DOHH2 (cell line): ENCODE measurements at regions not wholly inside any gene's neighbourhood (a gene's known extent, or its start where the extent isn't known, plus 50 kb on each side); places are given as distances from the start of the nearest gene placed in this dataset.
"Not testable (repeated sequence)": the region's sequence is repeated elsewhere in the genome, so short reads cannot be mapped to it uniquely, and the experiment has no call there.

ENCODE experiments used
- H3F3A ChIP-seq: fragments of 200-600 bp; sonication (generic), shearing (Covaris generic); 2 replicates; pipeline ENCODE4 v1.6.0; 2016; ENCODE audit warnings: antibody characterized with exemption, mild to moderate bottlenecking; ENCODE audit not compliant: control insufficient read depth, insufficient read depth
- H3K27ac ChIP-seq: fragments of 200-600 bp; sonication (generic); 2 replicates; pipeline ENCODE4 v1.5.1; 2014; ENCODE audit warnings: low read depth, mild to moderate bottlenecking, low read length, moderate library complexity
- H3K27me3 ChIP-seq: fragments of 200-600 bp; sonication (generic); 2 replicates; pipeline ENCODE4 v1.6.1; 2014; ENCODE audit warnings: mild to moderate bottlenecking, low read length, mixed read lengths; ENCODE audit not compliant: control insufficient read depth
- H3K36me3 ChIP-seq: fragments of 200-600 bp; sonication (generic); 2 replicates; pipeline ENCODE4 v1.6.1; 2014; ENCODE audit warnings: mild to moderate bottlenecking, low read length, moderate library complexity, mixed read lengths; ENCODE audit not compliant: control insufficient read depth
- H3K4me1 ChIP-seq: fragments of 200-600 bp; sonication (generic); 2 replicates; pipeline ENCODE4 v1.6.1; 2014; ENCODE audit warnings: mild to moderate bottlenecking, low read length, mixed read lengths; ENCODE audit not compliant: control insufficient read depth
- H3K4me2 ChIP-seq: fragments of 200-600 bp; sonication (generic); 2 replicates; pipeline ENCODE4 v1.6.0; 2014; ENCODE audit warnings: mild to moderate bottlenecking, low read length, moderate library complexity
- H3K4me3 ChIP-seq: fragments of 200-600 bp; sonication (generic); 2 replicates; pipeline ENCODE4 v1.5.1; 2014; ENCODE audit warnings: mild to moderate bottlenecking, low read length, mixed read lengths
- H3K79me2 ChIP-seq: fragments of 200-600 bp; sonication (generic); 2 replicates; pipeline ENCODE4 v1.6.1; 2014; ENCODE audit warnings: mild to moderate bottlenecking, low read length, mixed read lengths; ENCODE audit not compliant: control insufficient read depth
- H3K9me2 ChIP-seq: fragments of 200-600 bp; sonication (generic); replicated peaks from 2 replicates; pipeline ENCODE4 v1.6.1; 2014; ENCODE audit warnings: mild to moderate bottlenecking, low read length, mixed read lengths; ENCODE audit not compliant: control insufficient read depth
- H3K9me3 ChIP-seq: fragments of 200-600 bp; sonication (generic); 2 replicates; pipeline ENCODE4 v1.6.1; 2014; ENCODE audit warnings: antibody characterized with exemption, low read length, mixed read lengths; ENCODE audit not compliant: control insufficient read depth, insufficient read depth
- H4K20me1 ChIP-seq: fragments of 200-600 bp; sonication (generic); 2 replicates; pipeline ENCODE4 v1.6.0; 2014; ENCODE audit warnings: low read depth, mild to moderate bottlenecking, antibody characterized with exemption, low read length, moderate library complexity; ENCODE audit not compliant: control insufficient read depth, insufficient read depth
- EZH2phosphoT487 ChIP-seq: fragments of 200-600 bp; sonication (generic); IDR thresholded peaks from 2 replicates; pipeline ENCODE4 v1.6.1; 2017; ENCODE audit warnings: borderline replicate concordance, mild to moderate bottlenecking, antibody characterized with exemption, low read length, moderate library complexity, mixed read lengths
- TF ChIP-seq, protein P1 (sequence below): fragments of 200-600 bp; sonication (generic); IDR thresholded peaks from one replicate; pipeline ENCODE4 v1.5.1; 2014; ENCODE audit warnings: antibody characterized with exemption, mild to moderate bottlenecking, low read depth, low read length; ENCODE audit not compliant: poor library complexity, severe bottlenecking

DNA sequence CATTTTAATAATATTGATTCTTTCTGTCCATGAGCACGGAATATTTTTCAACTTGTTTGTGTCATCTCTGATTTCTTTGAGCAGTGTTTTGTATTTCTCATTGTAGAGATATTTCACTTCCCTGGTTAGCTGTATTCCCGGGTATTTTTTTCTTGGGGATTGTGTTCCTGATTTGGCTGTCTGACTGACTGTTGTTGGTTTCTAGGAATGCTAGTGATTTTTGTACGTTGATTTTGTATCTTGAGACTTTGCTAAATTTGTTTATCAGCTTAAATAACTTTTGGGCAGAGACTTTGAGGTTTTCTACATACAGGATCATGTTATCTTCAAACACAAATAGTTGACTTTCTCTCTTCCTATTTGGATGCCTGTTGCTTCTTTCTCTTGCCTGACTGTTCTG, 418.8 kb upstream of the ALCAM start:
- H3K4me3 ChIP-seq = no peak overlapping the region
- H4K20me1 ChIP-seq = no peaks in the 10 kb centered on the region
- H3K4me1 ChIP-seq = no peaks in the 10 kb centered on the region
- H3K27ac ChIP-seq = no peak overlapping the region
- no peaks in the 10 kb centered on the region for H3K9me3 ChIP-seq
- no peaks in the 10 kb centered on the region for H3K79me2 ChIP-seq
- no peaks in the 10 kb centered on the region for H3K27me3 ChIP-seq
- H3F3A ChIP-seq = no peaks in the 10 kb centered on the region
- no peak overlapping the region for H3K4me2 ChIP-seq
- TF ChIP-seq, protein P1, sequence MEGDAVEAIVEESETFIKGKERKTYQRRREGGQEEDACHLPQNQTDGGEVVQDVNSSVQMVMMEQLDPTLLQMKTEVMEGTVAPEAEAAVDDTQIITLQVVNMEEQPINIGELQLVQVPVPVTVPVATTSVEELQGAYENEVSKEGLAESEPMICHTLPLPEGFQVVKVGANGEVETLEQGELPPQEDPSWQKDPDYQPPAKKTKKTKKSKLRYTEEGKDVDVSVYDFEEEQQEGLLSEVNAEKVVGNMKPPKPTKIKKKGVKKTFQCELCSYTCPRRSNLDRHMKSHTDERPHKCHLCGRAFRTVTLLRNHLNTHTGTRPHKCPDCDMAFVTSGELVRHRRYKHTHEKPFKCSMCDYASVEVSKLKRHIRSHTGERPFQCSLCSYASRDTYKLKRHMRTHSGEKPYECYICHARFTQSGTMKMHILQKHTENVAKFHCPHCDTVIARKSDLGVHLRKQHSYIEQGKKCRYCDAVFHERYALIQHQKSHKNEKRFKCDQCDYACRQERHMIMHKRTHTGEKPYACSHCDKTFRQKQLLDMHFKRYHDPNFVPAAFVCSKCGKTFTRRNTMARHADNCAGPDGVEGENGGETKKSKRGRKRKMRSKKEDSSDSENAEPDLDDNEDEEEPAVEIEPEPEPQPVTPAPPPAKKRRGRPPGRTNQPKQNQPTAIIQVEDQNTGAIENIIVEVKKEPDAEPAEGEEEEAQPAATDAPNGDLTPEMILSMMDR = no peak
- TF ChIP-seq EZH2phosphoT487 = no peak
- H3K9me2 ChIP-seq = no peaks in the 10 kb centered on the region; the same call in 1 of the 2 replicates
- no peaks in the 10 kb centered on the region for H3K36me3 ChIP-seq

DNA sequence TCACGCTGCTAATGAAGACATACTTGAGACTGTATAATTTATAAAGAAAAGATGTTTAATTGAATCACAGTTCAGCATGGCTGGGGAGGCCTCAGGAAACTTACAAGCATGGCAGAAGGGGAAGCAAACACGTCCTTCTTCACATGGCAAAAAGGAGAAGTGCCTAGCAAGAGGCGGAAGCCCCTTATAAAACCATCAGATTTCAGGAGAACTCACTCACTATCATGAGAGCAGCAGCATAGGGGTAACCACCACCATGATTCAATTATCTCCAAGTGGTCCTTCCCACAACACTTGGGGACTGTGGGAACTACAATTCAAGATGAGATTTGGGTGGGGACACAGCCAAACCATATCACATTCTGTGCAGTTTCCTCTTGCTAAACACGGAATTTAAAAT, 416.9 kb upstream of the ALCAM start:
- H3K9me3 ChIP-seq, H3K79me2 ChIP-seq, H3K4me1 ChIP-seq: not testable (repeated sequence)

DNA sequence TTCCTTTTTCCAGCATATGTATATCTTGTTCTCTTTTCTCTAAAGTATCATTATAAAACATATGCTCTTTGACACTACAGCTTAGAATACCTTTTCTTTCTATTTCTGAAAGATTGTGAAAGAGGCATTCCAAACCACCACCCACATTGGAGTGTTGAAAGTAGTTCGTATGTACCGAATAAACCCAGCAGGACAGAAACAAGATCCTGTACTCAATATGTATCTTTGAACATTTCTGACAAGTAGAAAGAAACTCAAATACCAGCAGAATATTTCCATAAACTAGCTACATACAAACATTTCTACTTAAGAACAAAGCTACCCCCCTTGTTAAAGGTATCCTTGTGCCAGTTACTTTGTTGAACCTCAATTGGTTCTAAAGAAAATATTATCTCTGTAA, 415.3 kb upstream of the ALCAM start:
- no peak overlapping the region for H3K27ac ChIP-seq
- no peaks in the 10 kb centered on the region for H3K36me3 ChIP-seq
- no peak overlapping the region for H3K4me3 ChIP-seq
- H3F3A ChIP-seq = no peaks in the 10 kb centered on the region
- no peaks in the 10 kb centered on the region for H3K9me3 ChIP-seq
- H3K4me2 ChIP-seq = no peak overlapping the region
- no peaks in the 10 kb centered on the region for H4K20me1 ChIP-seq
- H3K79me2 ChIP-seq = no peaks in the 10 kb centered on the region
- no peaks in the 10 kb centered on the region; the same call in 1 of the 2 replicates for H3K9me2 ChIP-seq
- H3K27me3 ChIP-seq = no peaks in the 10 kb centered on the region
- TF ChIP-seq EZH2phosphoT487 = no peak
- TF ChIP-seq, protein P1 = no peak
- H3K4me1 ChIP-seq = no peaks in the 10 kb centered on the region

More for the DNA sequence above, 416.9 kb upstream of the ALCAM start:
- not testable (repeated sequence) for H3F3A ChIP-seq, H3K4me3 ChIP-seq, H3K9me2 ChIP-seq, H3K36me3 ChIP-seq, H3K27ac ChIP-seq, H3K4me2 ChIP-seq, H3K27me3 ChIP-seq, H4K20me1 ChIP-seq

DNA sequence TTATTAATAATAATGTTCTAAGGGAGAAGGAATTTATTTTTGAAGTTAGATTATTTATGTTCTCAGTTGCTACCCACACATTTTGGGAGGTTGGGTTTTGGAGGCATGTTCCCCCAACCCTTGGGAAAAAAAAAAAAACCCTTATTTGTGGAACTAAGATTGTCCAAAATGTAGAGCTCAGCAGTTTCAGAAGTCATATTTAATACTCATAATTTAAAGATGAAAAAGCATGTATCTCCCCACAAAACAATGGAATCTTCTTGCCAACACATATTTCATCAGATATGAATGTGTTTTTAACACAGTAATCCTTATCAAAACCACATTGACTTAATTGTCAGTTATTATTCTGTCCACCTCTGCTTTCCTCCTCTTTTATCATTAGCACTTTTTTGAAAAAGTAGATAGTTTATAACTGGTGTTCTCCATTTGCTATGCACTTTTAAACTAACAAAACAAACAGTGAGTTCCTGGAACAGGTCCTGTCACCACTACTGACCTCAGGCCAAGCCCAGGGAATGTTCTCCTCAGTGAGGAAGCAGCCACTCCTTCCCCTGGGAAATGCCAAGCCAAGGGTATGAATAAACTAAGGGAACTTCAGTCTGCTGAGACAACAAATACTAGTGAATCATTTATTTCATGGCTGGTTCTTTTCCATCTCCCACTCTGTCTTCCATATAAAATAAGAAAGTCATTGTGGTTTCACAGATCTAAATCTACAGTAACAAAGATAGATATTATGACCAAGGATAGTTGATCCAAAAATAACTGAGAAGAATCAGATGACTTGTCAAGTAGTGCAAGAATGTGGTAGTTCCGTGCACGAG, 414.4 kb upstream of the ALCAM start:
- Histone ChIP-seq H3K36me3 (no peaks in the 10 kb centered on the region), H3K4me3 (no peak overlapping the region), H4K20me1 (no peaks in the 10 kb centered on the region), H3K9me2 (no peaks in the 10 kb centered on the region; the same call in 1 of the 2 replicates), H3K4me2 (no peak overlapping the region), H3F3A (no peaks in the 10 kb centered on the region), H3K9me3 (no peaks in the 10 kb centered on the region), H3K79me2 (no peaks in the 10 kb centered on the region), H3K27ac (no peak overlapping the region), H3K4me1 (no peaks in the 10 kb centered on the region), H3K27me3 (no peaks in the 10 kb centered on the region)
- TF ChIP-seq, protein P1 = no peak
- no peak for TF ChIP-seq EZH2phosphoT487
